ENCODE measurements at regions not wholly inside any gene's neighbourhood (a gene's known extent, or its start where the extent isn't known, plus 50 kb on each side); places are given as distances from the start of the nearest gene placed in this dataset.

GRCh38 chr20:57876163-57876562 is 166.3 kb upstream of the PMEPA1 start:
- ChIA-PET CTCF (no interaction called here), POLR2A (no interaction called here), RAD21 (ENCODE audit: low non-redundant PET in 1 of 2, low total read pairs in 2 of 2, uncharacterized antibody in 2 of 2, unreplicated experiment in 2 of 2) (no interaction called here)
- Histone ChIP-seq H3K9me2 (ENCODE audit: insufficient read depth) (no peaks in the 10 kb centered on the region), H3K4me3 (replicated peaks in 1 of 2; ENCODE audit: low read depth in 1 of 2, low read length in 2 of 2) (no peak overlapping the region), H3K36me3 (ENCODE audit: control insufficient read depth in 1 of 2, insufficient read depth in 2 of 2, low read length in 2 of 2) (no peaks in the 10 kb centered on the region), H2AFZ (ENCODE audit: low read depth, low read length, poor library complexity, severe bottlenecking) (no peak overlapping the region), H3K9ac (ENCODE audit: low read length) (no peak overlapping the region), H3K27me3 (ENCODE audit: insufficient read depth, low read length) (peaks cover 59% of the 10 kb centered on the region), H3K4me1 (ENCODE audit: control insufficient read depth in 1 of 2, insufficient read depth in 2 of 2, low read length in 2 of 2) (no peaks in the 10 kb centered on the region), H3K27ac (ENCODE audit: low read depth, low read length) (no peak overlapping the region), H4K20me1 (ENCODE audit: insufficient read depth) (no peaks in the 10 kb centered on the region), H3K79me2 (ENCODE audit: insufficient read depth, low read length) (no peaks in the 10 kb centered on the region), H3K4me2 (ENCODE audit: low read length) (no peak overlapping the region), H3K9me3 (ENCODE audit: control insufficient read depth in 1 of 2, insufficient read depth in 1 of 2, low read depth in 1 of 2, low read length in 2 of 2) (no peaks in the 10 kb centered on the region)
- BruUV-seq (replicated peaks), result no TSS peak
- intact Hi-C loops (cut with micrococcal nuclease), result no loop called here
- no peak for ATAC-seq
- TF ChIP-seq SP1 (IDR thresholded peaks at IDR 0.05; ENCODE audit: low read depth) (no peak), ZFX (IDR thresholded peaks at IDR 0.05) (no peak), YY1 (IDR thresholded peaks at IDR 0.05; ENCODE audit: extremely low read depth, insufficient replicate concordance, low read depth, low read length) (no peak), EGR1 (IDR thresholded peaks at IDR 0.05; ENCODE audit: low read depth) (no peak), ELF1 (IDR thresholded peaks at IDR 0.05; ENCODE audit: borderline replicate concordance, low read depth) (no peak), EZH2 (IDR thresholded peaks at IDR 0.05) (no peak), SRF (IDR thresholded peaks at IDR 0.05; ENCODE audit: low read depth) (no peak), TCF7L2 (IDR thresholded peaks at IDR 0.05; ENCODE audit: borderline replicate concordance, extremely low read depth, insufficient read depth, insufficient read length) (no peak), POLR2A (IDR thresholded peaks at IDR 0.05; ENCODE audit: borderline replicate concordance, extremely low read depth, insufficient read depth, insufficient read length) (no peak), SIN3A (IDR thresholded peaks at IDR 0.05; ENCODE audit: low read depth) (no peak), POLR2AphosphoS5 (IDR thresholded peaks at IDR 0.05; ENCODE audit: low read depth, low read length) (no peak), CEBPB (IDR thresholded peaks at IDR 0.05; ENCODE audit: low read depth) (no peak), FOSL1 (IDR thresholded peaks at IDR 0.05; ENCODE audit: low read depth) (no peak)
- TF ChIP-seq, protein P1, sequence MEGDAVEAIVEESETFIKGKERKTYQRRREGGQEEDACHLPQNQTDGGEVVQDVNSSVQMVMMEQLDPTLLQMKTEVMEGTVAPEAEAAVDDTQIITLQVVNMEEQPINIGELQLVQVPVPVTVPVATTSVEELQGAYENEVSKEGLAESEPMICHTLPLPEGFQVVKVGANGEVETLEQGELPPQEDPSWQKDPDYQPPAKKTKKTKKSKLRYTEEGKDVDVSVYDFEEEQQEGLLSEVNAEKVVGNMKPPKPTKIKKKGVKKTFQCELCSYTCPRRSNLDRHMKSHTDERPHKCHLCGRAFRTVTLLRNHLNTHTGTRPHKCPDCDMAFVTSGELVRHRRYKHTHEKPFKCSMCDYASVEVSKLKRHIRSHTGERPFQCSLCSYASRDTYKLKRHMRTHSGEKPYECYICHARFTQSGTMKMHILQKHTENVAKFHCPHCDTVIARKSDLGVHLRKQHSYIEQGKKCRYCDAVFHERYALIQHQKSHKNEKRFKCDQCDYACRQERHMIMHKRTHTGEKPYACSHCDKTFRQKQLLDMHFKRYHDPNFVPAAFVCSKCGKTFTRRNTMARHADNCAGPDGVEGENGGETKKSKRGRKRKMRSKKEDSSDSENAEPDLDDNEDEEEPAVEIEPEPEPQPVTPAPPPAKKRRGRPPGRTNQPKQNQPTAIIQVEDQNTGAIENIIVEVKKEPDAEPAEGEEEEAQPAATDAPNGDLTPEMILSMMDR (IDR thresholded peaks at IDR 0.05 in 2 of 3, conservative IDR thresholded peaks at IDR 0.05 in 1 of 3; ENCODE audit: borderline replicate concordance in 1 of 3, insufficient read depth in 1 of 3, low read depth in 2 of 3, low read length in 2 of 3), result no peak
- TF ChIP-seq, protein P2, sequence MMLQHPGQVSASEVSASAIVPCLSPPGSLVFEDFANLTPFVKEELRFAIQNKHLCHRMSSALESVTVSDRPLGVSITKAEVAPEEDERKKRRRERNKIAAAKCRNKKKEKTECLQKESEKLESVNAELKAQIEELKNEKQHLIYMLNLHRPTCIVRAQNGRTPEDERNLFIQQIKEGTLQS (IDR thresholded peaks at IDR 0.05), result no peak
- TF ChIP-seq, protein P3, sequence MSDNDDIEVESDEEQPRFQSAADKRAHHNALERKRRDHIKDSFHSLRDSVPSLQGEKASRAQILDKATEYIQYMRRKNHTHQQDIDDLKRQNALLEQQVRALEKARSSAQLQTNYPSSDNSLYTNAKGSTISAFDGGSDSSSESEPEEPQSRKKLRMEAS (IDR thresholded peaks at IDR 0.05), result no peak
- no peak for DNase-seq (ENCODE audit: low read depth, low spot score)

All from HCT116 (cell line).